UCSD-AML1 (cell line): ENCODE measurements at regions not wholly inside any gene's neighbourhood (a gene's known extent, or its start where the extent isn't known, plus 50 kb on each side); places are given as distances from the start of the nearest gene placed in this dataset.
"Not testable (repeated sequence)": the region's sequence is repeated elsewhere in the genome, so short reads cannot be mapped to it uniquely, and the experiment has no call there.

Source experiments
- DNase-seq: peaks from one replicate; lab custom pipeline; 2025; ENCODE audit not compliant: unreplicated experiment; lab: John Stamatoyannopoulos, UW

DNA sequence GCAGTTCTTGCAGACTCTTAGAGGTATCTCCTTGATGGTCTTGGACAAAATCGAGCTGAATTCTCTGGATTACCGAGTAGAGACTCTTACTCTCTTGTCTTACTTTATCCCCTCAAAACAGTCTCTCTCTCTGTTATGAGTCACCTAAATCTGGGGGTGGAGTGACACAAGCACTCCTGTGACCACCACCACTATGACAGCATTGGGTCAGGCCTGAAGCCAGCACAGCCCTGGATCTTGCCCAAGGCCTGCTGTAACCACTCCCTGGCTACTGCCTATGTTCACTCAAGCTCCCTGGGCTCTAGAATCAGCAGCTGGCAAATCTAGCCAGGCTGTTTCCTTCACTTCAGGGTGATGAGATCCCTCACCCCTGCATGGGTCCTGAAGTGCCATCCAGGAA lies 662.5 kb downstream of the LUZP2 start:
- DNase-seq, result no peak

DNA sequence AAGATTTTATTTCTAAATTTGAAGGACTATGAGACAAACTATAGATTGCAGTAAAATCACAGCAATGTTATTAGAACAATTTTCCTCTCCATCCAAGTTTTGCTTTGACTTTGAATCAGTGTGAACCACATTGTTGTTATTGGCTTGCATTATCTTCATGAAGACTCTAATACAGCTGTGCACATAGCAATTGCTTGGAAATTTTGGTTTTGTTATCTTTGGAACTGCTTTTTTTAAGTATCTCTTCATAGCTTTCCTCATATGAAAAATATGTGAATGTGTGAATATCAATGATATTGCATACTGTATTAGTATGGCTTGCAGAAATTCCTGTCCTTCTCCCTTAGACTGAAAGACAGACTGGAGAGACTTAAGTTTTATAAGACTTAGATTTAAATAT lies 666.6 kb downstream of the LUZP2 start:
- no peak for DNase-seq

DNA sequence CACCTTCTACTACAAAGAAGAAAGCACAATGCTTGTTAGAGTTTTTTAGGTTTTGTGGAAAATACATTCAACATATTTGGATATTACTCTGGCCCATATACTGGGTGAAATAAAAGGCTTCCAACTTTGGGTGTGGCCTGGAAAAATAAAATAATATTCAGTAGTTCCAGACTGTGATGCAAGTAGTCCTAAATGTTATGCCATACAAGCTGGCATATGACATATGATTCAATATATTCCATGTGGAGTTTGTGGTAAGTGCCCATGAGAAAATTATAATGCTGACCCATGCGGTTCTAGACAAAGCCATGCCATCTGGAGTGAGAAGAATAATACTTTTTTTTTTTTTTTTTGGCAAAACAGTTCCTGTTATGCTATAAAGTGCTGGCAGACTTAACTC lies 683.3 kb downstream of the LUZP2 start:
- DNase-seq, result no peak

DNA sequence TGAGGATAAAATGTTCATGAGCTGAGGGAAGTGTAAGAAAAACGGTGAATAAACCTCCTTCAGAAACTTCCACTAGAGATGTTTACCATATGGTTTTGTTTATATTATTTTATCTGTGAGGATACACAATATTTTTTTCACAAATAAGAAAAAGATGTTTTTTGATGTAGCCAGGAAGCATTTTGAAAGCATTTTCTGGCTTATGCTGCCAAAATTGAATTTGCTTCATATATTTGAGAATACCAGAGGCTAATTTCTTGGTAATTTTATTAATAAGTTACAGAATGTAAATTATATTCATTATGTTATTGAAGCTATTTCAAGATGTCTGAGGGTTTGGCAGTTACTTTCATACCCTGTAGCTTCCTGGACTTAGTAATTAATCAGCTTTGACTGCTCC lies 686.6 kb downstream of the LUZP2 start:
- DNase-seq, result no peak

DNA sequence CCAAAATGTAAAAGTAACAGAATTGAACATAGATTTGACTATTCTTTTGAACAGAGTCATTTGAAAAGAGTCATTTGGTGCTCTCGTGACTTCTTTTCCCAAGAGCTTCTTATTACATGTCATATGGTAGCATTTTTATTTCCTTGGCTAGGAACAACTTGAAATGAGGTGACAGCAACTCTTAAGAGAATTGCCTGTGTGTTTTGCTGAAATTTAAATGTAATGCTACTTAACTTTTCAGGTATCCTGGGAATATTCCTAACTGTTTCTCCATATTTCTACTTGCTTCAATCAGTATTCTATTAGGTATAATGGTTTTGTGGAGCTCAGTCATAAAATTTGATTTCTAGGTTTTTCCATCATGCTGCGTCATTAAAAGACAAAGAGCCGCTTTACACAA lies 700.7 kb downstream of the LUZP2 start:
- DNase-seq, result no peak

DNA sequence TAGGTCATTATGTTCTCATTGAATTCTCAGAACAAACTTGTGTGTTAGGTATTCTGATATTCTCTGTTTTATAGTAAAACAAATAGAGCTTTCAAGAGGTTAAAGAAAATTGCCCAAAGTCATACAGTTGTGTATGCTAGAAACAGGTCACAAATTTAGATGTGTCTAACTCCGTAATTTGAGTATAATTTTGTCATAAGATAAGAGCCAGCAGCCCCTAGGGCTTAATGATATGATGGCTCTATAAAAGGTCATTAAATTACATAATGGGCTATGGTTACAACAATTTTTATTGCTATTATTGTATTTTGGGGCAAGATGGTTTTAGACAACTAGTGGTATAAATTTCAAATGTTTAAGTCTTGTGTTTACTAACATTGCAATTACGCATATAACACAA lies 701.9 kb downstream of the LUZP2 start:
- no peak for DNase-seq

DNA sequence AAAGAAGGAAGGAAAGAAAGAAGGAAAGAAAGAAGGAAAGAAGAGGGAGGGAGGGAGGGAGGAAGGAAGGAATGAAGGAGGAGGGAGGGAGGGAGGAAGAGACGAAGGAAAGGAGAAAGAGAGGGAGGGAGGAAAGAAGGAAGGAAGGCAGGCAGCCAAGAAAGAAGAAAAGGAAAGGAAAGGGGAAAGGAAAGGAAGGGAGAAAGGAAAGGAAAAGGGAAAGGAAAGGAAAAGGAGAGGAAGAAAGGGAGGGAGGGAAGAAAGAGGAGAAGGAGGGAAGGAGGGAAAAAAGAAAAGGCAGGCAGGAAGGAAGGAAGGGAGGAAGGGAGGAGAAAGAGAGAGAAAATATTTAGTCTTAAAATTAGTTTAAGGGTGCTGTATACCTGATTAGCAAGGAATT lies 704.1 kb downstream of the LUZP2 start:
- DNase-seq, result no peak

DNA sequence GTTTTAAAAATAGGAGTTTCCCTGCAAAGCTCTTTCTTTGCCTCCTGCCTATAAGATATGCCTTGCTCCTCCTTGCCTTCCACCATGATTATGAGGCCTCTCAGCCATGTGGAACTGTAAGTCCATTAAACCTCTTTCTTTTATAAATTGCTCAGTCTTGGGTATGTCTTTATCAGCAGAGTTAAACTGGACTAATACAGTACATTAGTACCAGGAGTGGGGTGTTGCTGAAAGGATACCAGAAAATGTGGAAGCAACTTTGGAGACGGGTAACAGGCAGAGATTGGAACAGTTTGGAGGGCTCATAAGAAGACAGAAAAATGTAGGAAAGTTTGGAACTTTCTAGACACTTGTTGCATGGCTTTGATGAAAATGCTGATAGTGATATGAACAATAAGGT lies 709.9 kb downstream of the LUZP2 start:
- no peak for DNase-seq

DNA sequence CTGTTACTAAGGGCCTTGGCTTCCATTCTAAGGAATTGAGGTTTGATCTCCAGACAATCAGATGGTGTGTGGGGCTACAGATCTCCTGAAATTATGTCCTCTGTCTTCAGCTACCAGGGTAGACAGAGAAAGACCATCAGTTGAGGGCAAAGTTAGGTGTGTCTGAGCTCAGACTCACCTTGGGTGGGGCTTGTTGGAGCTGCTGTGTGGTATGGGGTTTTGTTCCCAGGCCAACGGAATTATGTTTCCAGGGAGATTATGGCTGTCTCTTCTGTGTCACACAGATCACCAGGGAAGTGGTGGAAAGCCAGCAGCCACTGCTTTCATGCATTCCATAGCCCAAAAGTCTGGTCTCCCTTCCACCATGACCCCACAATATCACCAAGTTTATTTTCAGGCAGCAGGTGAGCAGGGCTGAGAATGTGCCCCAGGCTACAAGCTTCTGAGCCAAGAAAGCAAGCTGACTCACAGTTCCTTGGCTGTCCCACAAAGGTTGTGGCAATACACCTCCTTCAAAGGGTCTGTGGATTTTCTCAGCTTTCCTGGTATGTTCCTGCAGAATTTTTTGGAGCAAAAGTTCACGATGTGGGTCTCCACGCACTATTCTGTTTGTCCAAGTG lies 714.9 kb downstream of the LUZP2 start:
- no peak for DNase-seq

DNA sequence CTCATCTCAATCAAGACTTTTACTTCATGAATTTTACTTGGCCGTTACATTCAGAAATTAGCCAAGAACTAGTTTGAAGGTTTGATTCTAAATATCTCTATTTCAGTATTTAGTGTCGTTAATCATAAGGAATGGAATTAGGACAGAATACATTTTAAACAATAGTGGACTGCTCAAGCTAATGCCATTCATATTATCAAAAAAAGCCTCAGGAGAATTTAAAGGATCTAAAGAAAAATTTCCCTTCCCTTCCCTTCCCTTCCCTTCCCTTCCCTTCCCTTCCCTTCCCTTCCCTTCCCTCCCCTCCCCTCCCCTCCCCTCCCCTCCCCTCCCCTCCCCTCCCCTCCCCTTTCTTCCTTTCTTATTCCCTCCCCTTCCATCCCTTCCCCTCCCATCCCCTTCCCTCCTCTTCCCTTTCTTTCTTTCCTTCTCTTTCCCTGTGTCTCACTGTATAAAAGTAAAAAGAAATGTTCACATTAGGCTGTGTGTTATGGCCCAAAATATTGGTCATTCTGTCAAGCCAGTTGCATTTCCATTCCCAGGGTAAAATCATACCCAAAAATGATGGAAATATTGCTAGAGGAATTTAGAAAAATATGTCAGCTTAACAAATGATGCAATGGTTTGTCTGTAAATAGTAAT lies 717.8 kb downstream of the LUZP2 start:
- no peak for DNase-seq

DNA sequence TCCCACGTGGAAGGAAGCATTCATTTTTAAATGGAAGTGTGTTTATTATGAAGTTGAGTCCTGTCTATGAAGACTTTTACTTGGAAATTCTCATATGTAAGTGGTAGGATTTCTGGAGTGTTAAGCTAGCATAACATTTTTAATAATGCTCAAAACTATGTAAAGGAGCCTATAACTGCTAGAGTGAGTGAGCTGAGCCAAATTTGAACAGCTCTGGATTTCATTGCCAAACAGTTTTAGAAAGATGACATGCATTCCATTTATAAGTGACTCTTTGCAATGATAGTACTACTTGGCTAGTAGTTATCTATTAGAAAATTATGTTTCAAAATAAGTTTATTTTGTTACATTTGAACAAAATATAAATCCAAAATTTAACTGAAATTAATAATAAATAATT lies 721.2 kb downstream of the LUZP2 start:
- DNase-seq, result no peak

DNA sequence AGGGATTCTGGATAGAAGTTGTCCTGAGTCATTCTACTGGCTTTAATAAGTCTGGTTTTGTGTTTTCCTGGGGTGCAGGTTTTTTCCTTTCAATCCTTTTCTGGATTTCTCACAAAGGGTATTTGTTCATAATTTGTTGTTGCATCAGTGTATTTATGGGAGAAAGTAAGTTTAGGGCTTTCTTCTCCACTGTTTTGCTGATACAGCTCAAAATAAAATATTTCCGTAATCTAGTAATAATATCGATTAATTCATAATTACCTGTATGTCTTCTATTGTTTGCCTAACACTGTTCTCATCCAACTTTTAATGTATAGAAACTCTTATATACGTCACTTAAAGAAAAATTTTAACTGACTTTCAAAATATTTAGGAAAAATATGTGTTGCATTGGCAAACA lies 728.2 kb downstream of the LUZP2 start:
- no peak for DNase-seq

DNA sequence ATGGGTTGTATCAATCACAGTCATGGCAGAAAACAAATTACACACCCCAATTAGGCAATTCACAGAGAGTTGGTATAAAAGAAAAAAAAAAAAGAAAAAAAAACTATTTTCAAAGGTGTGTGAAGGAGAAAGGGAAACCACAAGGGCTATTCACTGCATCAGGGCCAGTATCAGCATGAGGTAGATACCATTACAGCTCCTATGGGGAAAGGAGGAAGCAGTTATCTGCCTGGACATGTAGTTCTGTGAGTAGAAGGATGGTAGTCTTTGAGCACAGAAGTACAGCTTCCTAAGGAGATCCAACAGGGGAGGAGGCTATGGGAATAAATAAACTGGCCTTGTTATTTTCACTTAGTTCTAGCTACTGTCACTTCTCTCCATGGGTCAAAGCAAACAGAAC lies 746.1 kb downstream of the LUZP2 start:
- no peak for DNase-seq

DNA sequence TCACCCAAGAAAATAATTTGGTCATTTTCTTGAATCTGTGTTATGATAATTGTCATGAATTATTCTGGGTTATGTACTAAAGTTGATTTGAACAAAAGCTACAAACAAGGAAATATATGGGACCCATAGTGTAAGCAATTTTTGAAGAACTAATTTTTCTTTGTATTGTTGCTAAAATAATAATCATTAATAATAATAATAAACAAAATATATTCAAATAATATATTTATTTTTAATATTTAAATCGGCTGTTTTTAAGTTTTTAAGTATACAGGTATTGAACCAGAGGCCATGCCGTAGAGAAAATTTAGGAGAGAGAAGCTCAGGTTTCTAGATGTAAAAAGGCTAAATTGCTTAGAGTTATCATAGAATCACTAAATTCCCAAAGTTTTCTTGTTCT lies 747.3 kb downstream of the LUZP2 start:
- no peak for DNase-seq

DNA sequence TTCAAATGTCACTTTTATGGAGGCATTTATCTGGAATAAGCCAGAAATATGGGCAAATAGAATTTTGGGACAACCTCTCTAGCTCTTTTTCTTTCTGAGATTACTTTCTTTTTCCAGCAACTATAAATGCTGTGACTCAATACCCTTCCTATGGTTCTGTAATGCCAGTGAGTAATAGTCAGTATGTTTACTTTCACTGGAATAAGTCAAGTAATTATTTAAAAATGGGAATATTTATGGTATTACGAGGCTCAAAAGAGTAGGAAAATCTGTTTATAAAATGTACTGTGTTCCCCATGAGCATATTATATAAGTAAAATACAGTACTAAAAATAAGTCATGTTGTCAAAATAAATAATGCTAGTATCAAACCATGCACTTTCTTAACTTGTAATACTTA lies 750.5 kb downstream of the LUZP2 start:
- no peak for DNase-seq

DNA sequence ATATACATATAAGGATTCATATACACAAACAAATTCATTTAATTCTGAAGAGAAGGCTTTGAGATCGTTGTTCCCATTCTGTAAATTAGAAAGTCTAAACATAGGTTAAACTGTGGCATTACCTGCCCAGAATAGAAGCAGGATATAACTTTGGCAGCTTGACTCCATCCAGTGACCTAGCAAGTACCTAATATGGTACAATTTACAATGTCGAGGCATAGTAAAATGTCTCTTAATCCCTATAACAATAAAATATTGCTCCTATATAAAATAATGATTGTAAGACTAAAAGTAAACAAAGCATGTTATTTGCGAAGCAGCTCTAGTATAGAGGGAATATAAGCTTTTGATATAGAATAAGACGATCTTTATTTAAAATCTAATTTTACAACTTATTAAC lies 756.0 kb downstream of the LUZP2 start:
- no peak for DNase-seq

DNA sequence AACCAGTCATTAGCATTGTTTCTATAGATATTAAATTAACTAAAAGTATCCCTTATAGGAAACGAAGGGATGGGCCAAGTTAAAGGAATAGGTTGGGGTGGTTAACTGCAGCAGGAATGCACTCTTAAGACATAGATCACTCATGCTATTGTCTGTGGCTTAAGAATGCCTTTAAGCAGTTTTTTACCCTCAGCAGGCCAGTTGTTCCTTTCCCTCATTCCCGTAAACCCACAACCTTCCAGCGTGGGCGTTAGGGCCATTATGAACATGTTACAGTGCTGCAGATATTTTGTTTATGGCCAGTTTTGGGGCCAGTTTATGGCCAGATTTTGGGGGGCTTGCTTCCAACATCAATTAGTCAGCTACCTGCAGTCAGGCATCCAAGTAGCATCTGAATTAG lies 767.0 kb downstream of the LUZP2 start:
- not testable (repeated sequence) for DNase-seq

DNA sequence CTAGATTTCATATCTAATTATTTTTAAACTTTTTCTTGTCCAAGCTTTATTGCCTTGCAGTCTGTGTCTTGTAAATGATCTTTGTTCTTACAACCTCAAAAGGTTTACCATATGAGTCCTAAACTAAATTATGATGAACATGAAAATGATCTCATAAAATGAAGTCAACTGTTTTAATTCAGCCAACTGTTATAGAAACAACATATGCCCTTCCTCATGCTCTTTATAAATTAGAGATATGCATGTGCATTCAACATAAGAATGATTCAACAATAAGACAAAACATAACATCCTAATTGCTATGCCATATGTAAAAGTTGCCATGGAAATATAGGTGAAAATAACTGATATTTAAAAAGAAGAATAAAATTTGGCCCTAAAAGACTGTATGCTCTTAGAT lies 774.4 kb downstream of the LUZP2 start:
- DNase-seq, result no peak

DNA sequence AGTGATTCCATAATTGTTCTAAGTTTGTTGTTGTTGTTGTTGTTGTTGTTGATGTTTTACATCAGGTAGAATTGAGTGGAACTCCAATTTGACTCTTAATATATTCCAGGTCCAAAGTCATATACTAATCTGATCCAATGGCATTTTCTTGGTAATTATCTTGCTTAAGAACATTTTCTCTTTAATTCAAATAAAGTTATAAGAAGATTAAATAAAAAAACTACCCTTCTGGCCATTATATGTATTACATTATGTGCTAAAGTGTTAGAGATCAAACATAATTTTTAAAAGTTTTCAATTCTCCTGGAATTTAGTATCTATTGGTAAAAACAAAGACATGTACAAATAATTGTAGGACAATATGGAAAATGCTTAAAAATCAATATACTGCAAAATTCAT lies 775.4 kb downstream of the LUZP2 start:
- no peak for DNase-seq

DNA sequence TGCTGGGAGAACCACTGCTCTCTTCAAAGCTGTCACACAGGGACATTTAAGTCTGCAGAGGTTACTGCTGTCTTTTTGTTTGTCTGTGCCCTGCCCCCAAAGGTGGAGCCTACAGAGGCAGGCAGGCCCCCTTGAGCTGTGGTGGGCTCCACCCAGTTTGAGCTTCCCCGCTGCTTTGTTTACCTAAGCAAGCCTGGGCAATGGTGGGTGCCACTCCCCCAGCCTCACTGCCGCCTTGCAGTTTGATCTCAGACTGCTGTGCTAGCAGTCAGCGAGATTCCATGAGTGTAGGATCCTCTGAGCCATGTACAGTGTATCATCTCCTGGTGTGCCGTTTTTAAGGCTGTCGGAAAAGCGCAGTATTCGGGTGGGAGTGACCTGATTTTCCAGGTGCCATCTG lies 784.0 kb downstream of the LUZP2 start:
- not testable (repeated sequence) for DNase-seq

DNA sequence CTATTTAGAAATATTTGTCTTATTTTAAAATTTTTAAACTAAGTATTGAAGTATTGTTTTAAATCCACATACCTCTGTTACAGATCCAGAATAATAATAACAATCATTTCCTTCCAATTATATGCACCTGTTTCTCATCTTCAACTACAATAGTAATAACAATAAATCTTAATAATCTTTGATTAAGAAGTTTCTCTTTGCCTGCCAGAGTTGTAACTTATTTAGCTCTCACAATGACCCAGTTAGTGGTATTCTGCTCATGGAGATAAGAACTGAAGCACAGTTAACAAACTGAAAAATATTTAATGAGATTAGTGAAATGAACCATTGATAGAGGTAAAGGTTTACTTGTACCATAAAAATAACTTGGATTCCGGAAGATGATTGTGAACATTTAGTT lies 796.3 kb downstream of the LUZP2 start:
- no peak for DNase-seq

DNA sequence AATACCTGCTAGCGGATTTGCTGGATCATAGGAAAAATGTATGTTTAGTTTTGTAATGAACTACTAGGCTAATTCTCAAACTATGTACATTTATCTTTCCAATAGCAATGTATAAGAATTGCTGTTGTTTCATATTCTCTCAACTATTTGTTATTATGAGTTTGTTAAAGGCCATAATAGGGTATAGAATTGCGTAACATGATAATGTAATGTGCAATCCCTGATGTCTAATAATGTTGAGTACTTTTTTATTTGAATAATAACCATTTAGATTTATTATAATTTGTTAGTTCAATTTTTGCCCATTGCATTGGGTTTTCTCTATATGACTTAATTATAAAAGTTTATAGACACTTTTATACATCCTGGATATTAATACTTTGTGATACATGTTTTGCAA lies 801.6 kb downstream of the LUZP2 start:
- no peak for DNase-seq

DNA sequence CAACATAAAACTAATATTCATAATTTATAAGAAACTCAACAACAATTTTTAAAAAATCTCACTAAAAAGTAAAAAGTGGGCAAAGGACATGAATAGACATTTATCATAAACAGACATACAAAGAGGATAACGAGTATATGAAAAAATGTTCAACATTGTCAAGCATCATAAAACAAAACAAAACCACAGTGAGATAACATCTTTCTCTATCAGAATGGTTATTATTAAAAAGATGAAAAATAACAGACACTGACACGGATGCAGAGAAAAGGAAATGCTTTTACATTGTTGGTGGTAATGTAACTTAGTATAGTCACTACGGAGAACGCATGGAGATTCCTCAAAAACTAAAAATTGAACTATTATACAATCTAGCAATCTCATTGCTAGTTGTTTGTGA lies 813.0 kb downstream of the LUZP2 start:
- DNase-seq, result no peak
